ENCODE measurements at regions not wholly inside any gene's neighbourhood (a gene's known extent, or its start where the extent isn't known, plus 50 kb on each side); places are given as distances from the start of the nearest gene placed in this dataset.

DNA sequence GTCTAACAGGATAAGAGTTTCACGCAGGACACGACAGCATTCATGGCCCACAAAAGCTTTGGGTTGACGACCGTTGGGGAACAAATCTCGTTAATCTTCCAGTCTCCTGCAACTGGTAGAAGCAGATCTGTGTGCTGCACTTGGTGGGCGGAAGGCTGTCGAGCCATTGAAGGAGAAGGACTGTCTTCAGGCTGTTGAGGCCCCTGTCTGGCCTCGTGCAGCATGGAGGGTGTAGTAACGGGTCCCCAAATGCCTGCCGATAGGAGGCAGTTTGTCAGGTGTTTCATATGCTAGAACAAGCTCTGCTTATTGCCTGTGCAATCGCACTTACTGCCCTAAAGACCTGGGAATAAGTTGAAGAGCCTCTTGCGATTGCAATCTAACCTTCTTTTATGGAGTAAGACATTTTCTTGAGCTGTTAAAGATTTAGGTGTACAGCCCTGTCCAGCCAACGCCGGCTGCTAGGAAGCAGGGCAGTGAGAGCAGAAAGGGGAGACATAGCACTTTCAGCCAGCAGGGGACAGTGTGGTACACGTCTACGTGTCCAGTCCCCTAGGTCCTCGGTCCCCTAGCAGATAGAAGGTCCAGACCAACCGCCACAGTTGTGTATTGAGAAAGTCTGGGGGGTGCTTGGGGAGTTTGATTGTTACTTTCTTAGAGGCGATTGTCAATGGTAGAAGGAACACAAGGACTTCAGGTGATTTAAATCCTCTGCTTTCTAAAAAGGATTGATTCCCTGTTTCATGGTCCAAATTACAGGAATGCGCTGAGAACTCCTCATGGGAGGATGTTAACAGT, 102.3 kb upstream of the TMPRSS2 start:
- peak; percentile 52 for DNase-seq

GRCh38 chr21:41606706-41607105, 98.7 kb upstream of the TMPRSS2 start:
- no peak for DNase-seq

GRCh38 chr21:41605934-41606285, 98.0 kb upstream of the TMPRSS2 start:
- no peak for DNase-seq

- peak; percentile 25 for DNase-seq
Observed at GRCh38 chr21:41605178-41605933, 97.4 kb upstream of the TMPRSS2 start.

DNA sequence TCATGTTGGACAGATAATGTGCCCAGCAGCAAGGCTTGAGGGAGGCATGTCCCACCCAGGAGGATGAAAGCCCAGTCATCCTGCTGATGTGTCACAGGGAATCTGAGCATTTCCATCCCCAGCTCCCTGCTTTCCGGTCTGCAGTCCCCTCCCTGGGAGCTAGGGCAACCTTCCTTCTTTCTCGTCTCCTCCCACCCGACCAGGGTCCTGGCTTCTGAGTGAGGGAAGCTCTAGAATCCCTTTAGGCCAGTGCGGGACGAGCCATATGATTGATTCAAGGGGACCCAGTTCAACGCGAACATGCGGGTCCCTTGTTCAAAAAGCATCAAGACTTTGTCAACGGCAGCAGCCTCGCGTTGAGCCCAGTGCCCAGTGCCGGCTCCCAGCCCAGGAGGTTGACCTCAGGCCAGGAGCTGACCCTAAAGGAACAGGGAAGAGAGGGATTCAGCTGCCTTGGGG, 96.7 kb upstream of the TMPRSS2 start:
- peak; percentile 17 for DNase-seq

- peak; percentile 6 for DNase-seq
Observed at GRCh38 chr21:41603476-41603875, 95.5 kb upstream of the TMPRSS2 start.

DNA sequence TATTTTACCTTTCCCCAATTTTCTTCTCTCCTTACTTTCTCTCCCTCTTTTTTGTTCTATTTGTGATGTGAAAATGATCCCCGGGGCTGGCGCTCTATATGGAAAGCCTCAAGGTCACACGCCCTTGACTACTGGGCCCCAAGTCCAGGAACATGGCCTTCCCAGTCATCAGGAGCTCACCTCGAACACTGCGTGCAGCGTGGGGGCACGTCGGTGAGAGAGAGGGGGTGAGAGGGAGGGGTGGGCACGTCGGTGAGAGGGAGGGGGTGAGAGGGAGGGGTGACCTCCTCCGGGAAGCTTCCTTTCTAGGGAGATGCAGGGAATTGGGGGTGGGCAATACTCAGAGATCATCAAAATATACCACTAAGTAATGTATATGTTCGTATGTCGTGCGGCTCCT, 94.6 kb upstream of the TMPRSS2 start:
- peak; percentile 5 for DNase-seq

DNA sequence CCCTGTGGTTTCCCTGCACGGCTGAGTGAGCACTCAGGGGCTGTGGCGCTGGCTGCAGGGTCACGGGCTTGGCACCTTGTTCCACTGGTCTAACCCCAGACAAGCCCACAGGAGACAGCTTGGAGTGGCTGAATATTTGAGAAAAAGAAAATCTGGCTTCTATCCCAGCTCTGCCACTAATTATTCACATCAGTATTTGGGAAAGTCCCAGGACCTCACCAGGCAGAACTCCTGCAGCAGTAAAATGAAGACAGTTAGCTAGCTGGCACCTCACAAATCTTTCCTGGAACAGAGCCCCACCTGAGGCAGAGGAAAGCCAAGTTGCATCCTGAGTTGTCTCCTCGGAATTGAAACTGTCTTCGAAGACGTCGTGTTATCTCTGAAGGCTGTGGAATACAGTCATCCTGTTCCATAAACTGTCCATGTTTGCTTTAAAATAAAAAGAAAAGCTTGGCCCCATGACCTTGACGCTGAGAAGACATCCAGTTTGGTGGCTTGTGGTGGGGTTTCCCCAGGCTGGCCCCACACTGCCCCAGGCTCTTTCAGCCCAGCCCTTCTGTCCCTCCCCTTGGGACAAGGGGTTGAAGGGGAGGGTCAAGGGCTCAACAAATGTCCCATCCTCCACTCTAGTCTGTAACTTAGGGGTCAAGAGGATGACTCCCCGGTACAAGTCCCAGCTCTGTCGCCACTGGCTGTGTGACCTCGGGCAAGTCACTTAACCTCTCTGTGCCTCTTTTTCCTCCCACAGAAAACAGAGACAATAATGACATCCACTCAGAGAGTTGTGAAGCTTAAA, 93.8 kb upstream of the TMPRSS2 start:
- peak; percentile 20 for DNase-seq

- DNase-seq: peak; percentile 16
Observed at GRCh38 chr21:41600961-41601572, 93.1 kb upstream of the TMPRSS2 start.

DNA sequence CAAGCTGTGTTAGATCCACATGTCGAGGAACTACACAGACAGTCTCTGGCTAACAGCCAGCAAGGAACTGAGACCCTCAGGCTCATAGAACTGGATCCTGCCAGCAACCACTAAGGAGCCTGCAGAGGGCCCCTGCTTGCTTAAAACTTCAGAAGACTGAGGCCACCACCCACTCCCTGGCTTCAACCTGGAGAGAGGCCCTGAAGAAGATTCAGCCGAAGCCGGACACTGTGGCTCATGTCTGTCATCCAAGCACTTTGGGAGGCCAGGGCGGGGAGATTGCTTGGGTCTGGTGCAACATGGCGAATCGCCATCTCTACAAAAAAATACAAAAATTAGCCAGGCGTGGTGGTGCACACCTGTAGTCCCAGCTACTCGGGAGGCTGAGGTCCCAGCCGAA, 92.6 kb upstream of the TMPRSS2 start:
- DNase-seq: no peak

DNA sequence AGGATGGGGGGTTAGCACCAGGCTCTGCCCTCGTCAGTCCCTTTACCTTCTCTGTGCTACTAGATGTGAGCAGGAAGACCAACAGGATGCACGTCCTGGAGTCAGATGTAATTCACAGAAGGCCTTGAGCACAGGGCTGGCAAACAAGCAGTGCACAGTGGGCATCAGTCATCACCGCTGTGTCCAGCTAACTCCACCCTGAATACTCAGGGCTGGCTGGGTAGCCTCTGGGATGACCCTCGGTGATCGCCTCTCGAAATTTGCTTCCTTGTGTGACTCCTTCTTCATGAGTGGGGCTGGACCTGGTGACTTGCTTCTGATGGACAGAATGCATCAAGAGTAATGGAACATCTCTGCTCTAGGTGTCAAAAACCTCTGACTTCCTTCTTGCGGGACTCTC, 92.2 kb upstream of the TMPRSS2 start:
- no peak for DNase-seq

DNA sequence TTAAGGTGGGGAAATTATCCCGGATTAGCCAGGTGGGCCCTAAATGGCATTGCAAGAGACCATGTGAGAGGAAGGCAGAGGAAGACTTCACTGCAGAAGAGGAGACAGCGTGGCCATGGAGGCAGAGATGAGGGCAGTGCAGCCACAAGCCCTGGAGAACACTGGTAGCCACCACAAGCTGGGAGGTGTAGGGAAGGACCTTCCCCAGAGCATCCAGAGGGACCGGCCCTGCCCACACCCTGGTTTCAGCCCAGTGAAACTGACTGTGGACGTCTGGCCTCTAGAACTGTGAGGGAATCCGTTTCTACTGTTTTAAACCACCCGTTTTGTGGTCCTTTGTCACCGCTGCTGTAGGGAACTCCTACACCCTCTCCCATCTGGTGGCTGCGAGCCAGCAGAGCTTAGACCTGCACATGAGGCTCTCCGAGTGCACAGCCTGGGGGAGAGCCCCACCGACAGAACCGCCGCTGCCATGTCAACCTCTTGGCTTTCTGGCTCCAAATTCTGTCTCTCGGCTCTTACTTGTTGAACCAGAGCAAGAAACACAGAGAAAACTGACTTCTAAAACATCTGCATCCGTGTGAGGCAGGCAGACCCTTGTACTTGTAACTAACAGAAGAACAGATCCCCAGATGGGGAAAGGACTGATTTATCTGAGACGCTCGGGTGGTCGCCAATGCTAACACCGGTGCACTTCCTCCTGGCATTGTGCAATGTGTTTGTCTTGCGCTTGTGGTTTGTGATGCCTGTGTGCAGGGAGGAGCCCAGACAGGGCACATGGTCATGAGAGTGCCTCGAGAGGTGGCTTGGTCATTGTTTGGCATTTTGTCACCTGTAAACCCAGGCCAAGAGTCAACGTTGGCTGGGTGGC, 90.8 kb upstream of the TMPRSS2 start:
- DNase-seq: peak; percentile 10

DNA sequence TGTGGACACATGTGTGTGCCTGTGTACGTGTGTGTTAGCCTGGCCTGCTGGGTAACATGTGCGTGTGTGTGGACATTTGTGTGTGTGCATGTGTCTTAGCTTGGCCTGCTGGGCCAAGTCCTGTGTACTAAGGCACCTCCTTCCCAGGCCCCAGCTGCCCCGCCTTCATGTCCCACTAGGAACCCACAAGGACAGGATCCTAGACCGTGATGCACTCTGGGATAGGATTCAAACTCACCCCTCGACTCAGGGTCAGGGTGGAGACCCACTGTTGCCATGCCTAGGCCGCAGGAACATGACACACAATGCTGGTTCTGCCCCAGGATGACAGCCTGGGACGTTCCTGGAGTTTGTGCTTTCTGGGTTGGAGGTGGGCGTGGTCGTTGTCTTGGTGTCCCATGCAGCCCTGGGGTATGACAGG, 89.9 kb upstream of the TMPRSS2 start:
- no peak for DNase-seq

DNA sequence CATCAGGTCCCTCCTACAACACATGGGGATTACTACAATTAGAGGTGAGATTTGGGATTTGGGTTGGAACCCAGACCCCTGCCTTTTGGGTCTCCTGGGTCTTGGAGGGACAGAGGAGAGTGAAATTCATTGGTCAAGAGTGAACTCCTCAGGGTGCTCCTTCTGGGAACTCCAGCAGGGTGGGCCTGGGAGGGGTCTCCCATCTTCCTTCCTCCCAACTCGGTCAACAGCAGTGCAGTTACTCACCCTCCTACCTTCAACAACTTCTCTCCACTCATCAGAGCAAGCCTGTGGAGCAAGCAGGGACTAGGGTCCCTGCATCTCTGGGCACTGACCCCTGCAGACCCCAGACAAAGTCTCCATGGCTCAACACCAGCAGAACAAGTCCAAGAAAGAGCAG, 89.3 kb upstream of the TMPRSS2 start:
- DNase-seq: no peak

- DNase-seq: peak; percentile 7
Observed at GRCh38 chr21:41596241-41596925, 88.4 kb upstream of the TMPRSS2 start.

DNA sequence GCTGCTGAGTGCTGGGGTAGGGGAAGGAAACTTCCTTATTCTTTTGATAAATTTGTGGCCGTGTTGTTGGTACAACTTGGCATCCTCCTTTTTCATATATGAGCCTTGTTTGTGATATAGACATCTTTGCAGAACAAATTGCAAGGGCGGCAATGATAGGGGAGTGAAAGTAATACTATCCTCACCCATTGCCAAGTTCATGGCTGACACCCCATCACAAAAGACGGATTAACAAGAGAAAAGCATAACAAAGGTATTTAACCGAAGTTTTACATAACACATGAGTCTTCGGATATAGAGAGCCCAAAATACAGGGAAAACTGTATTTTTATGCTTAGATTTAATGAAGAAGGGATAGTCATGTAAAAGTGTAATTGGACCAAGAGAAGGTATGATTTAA, 86.3 kb upstream of the TMPRSS2 start:
- DNase-seq: no peak

GRCh38 chr21:41593760-41594138, 85.8 kb upstream of the TMPRSS2 start:
- DNase-seq: no peak

DNA sequence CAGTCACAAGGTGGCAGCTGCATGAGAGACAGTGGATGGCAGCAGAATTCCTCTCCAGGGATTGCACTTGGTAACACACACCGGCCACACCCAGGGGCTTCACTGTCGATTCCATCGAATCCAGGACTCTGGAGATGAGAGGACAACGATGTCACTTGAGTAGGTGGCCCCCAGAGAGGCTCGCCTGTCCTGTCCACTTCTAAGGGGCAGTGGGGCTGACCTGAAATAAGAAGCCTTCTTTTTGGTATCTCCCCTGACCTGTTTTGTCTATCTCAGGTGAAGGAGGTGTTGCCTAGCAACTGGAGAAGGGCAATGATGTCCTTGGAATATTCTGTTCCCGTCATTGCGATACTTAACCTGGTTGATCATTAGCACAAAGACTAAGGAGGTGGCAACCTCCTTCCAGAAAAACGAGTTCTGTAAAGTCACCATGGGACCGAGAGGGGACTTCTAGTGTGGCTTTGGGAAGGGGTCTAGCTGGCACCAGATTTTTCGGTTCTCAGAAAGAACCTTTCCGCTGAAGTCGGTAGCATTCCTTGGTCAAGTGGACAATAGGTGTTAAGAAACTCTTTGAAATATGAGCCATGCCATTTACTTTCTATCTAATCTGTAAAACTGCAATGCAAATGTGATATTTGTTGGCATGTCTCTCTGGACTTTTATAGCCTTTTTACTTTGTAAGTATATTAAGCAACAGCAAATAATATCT, 85.2 kb upstream of the TMPRSS2 start:
- no peak for DNase-seq

GRCh38 chr21:41589620-41590175, 81.7 kb upstream of the TMPRSS2 start:
- no peak for DNase-seq

- no peak for DNase-seq
Observed at GRCh38 chr21:41589131-41589530, 81.2 kb upstream of the TMPRSS2 start.
